Colon (tissue), 2 donors: ENCODE measurements at regions not wholly inside any gene's neighbourhood (a gene's known extent, or its start where the extent isn't known, plus 50 kb on each side); places are given as distances from the start of the nearest gene placed in this dataset.

Experiments
- FAIRE-seq: peaks from 2 replicates; lab custom pipeline; 2012; peaks lifted over from hg19 to GRCh38; lab: Jason Lieb, UNC
- donor health status: control.
- donor health status: control.

GRCh38 chr5:168177831-168178450 lies 113.5 kb upstream of the WWC1 start:
- FAIRE-seq, result no peak

- FAIRE-seq, result no peak
These were observed 112.3 kb upstream of the WWC1 start for GRCh38 chr5:168179192-168179593.

- FAIRE-seq, result no peak
These were observed 109.2 kb upstream of the WWC1 start for GRCh38 chr5:168182269-168182668.

GRCh38 chr5:168184103-168184502 lies 107.3 kb upstream of the WWC1 start:
- FAIRE-seq, result no peak

GRCh38 chr5:168186289-168187074 lies 105.0 kb upstream of the WWC1 start:
- no peak for FAIRE-seq

- no peak for FAIRE-seq
These were observed 103.8 kb upstream of the WWC1 start for GRCh38 chr5:168187614-168188013.

GRCh38 chr5:168188182-168188581 lies 103.3 kb upstream of the WWC1 start:
- no peak for FAIRE-seq

- no peak for FAIRE-seq
These were observed 99.3 kb upstream of the WWC1 start for GRCh38 chr5:168192120-168192519.

- FAIRE-seq, result no peak
These were observed 97.8 kb upstream of the WWC1 start for GRCh38 chr5:168193493-168194250.

- FAIRE-seq, result no peak
These were observed 96.3 kb upstream of the WWC1 start for GRCh38 chr5:168195110-168195509.

- FAIRE-seq, result no peak
These were observed 93.1 kb upstream of the WWC1 start for GRCh38 chr5:168198359-168198758.

GRCh38 chr5:168202996-168203395 lies 88.4 kb upstream of the WWC1 start:
- no peak for FAIRE-seq

GRCh38 chr5:168204165-168204564 lies 87.3 kb upstream of the WWC1 start:
- FAIRE-seq, result no peak

- FAIRE-seq, result no peak
These were observed 83.9 kb upstream of the WWC1 start for GRCh38 chr5:168207450-168208029.

GRCh38 chr5:168209244-168209995 lies 82.0 kb upstream of the WWC1 start:
- no peak for FAIRE-seq

GRCh38 chr5:168209997-168210396 lies 81.4 kb upstream of the WWC1 start:
- no peak for FAIRE-seq

GRCh38 chr5:168211245-168211644 lies 80.2 kb upstream of the WWC1 start:
- FAIRE-seq, result no peak

GRCh38 chr5:168211936-168212335 lies 79.5 kb upstream of the WWC1 start:
- FAIRE-seq, result no peak

GRCh38 chr5:168214071-168214470 lies 77.4 kb upstream of the WWC1 start:
- no peak for FAIRE-seq

GRCh38 chr5:168214886-168215285 lies 76.6 kb upstream of the WWC1 start:
- no peak for FAIRE-seq

- FAIRE-seq, result no peak
These were observed 75.8 kb upstream of the WWC1 start for GRCh38 chr5:168215646-168216045.

GRCh38 chr5:168216989-168217388 lies 74.5 kb upstream of the WWC1 start:
- FAIRE-seq, result no peak
